ENCODE measurements at regions not wholly inside any gene's neighbourhood (a gene's known extent, or its start where the extent isn't known, plus 50 kb on each side); places are given as distances from the start of the nearest gene placed in this dataset.
"Not testable (repeated sequence)": the region's sequence is repeated elsewhere in the genome, so short reads cannot be mapped to it uniquely, and the experiment has no call there.

- not testable (repeated sequence) for H3K27ac Mint-ChIP-seq; H3K4me1 Mint-ChIP-seq; H3K27me3 Mint-ChIP-seq; H3K4me3 Mint-ChIP-seq; H3K36me3 Mint-ChIP-seq (ENCODE audit: low read depth); DNase-seq; ATAC-seq; H3K9me3 ChIP-seq (ENCODE audit: control insufficient read depth, low read length, poor library complexity, severe bottlenecking)
These were observed 61.0 kb downstream of the SPDYE17 start for GRCh38 chr7:76971201-76971600.

GRCh38 chr7:76969892-76970291 is 62.3 kb downstream of the SPDYE17 start:
- H3K36me3 Mint-ChIP-seq (ENCODE audit: low read depth); H3K27ac Mint-ChIP-seq; H3K27me3 Mint-ChIP-seq; H3K4me1 Mint-ChIP-seq; DNase-seq; H3K9me3 ChIP-seq (ENCODE audit: control insufficient read depth, low read length, poor library complexity, severe bottlenecking); H3K4me3 Mint-ChIP-seq; ATAC-seq: not testable (repeated sequence)

DNA sequence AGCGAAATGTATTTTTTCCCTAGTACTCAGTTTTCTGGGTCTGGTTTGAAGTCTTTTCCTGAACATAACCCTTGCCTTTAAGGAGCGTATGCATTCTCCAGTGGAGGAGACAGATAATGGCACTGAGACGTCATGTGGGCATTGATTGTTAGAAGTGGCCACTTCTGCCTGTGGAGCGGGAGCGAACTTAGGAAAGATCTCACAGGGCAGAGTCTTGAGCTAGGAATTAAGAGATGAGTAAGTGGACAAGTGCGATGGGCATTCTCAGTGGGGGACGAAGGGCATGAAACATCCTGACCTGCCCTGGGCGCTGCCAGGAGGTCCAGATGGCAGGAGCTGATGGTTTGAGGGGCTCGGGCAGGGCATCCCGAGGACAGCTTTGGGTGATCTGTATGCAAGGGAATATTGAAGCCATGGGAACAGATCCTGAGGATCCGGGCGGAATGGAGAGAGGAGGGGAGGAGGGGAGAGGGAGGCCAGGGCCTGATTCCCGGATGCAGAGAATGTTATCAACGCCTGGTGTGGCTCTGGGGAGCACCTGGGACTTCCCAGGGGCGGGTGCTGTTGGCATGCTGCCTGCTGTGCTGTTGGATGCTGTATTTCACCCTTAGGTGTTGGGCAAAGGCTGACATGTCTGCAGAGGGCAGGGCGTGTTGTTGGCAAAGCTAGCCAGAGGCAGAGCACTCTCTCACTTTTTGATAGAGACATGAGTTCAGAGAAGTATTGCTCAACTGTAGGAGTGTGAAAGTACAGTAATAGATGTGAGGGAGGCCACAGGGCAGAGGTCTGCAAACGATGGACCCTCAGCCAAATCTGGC is 66.2 kb downstream of the SPDYE17 start:
- H3K36me3 Mint-ChIP-seq (ENCODE audit: low read depth); H3K4me3 Mint-ChIP-seq; H3K27me3 Mint-ChIP-seq; H3K4me1 Mint-ChIP-seq; DNase-seq; ATAC-seq; H3K9me3 ChIP-seq (ENCODE audit: control insufficient read depth, low read length, poor library complexity, severe bottlenecking): not testable (repeated sequence)
- H3K27ac Mint-ChIP-seq, result peak overlapping the region; percentile 21

GRCh38 chr7:76964050-76964449 is 68.1 kb downstream of the SPDYE17 start:
- H3K36me3 Mint-ChIP-seq (ENCODE audit: low read depth); H3K9me3 ChIP-seq (ENCODE audit: control insufficient read depth, low read length, poor library complexity, severe bottlenecking); H3K27me3 Mint-ChIP-seq; H3K4me1 Mint-ChIP-seq; H3K4me3 Mint-ChIP-seq; DNase-seq; H3K27ac Mint-ChIP-seq; ATAC-seq: not testable (repeated sequence)

DNA sequence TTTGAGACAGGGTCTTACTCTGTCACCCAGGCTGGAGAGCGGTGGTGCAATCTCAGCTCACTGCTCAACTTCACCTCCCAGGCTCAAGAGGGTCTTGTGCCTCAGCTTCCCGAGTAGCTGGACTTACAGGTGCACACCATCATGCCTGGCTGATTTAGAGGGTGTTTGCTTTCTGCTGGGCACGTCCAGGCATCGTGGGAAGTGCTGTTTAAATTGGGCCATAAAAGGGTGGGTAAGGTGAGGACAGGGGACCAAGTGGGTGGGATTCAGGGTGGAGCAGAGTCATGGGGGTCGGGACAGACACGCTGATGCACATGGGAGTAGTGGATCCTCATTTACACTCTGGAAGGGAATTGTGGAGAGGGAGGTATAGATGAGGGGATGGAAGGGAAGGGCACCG is 69.1 kb downstream of the SPDYE17 start:
- not testable (repeated sequence) for H3K9me3 ChIP-seq (ENCODE audit: control insufficient read depth, low read length, poor library complexity, severe bottlenecking); H3K4me1 Mint-ChIP-seq; DNase-seq; H3K4me3 Mint-ChIP-seq; ATAC-seq; H3K27ac Mint-ChIP-seq; H3K36me3 Mint-ChIP-seq (ENCODE audit: low read depth); H3K27me3 Mint-ChIP-seq

DNA sequence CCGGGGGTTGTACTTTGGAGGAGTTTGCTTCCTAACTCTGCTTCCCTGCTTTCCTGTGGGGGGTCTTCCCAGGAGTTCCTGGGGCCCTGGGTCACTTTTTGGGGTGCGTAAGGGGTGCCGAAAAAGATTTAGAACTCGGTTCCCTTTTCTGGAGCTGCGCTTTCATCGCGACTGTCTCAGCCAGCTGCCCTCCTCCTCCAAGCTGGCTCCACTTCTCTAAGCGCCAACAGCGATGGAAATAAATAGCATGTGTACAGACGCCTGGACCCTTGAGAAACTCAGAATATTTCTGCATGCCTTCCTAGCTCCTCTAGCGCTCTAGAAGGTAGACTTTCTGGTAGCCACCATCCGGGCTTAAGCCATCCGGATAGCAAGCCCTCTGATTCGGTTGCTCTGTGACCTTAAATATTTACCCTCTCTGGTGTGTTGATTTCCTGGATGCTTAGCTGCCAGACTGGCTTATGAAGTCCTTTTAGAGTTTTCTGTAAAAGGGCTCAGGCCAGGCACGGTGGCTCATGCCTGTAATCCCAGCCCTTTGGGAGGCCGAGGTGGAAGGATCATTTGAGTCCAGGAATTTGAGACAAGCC is 71.7 kb downstream of the SPDYE17 start:
- not testable (repeated sequence) for ATAC-seq; H3K27me3 Mint-ChIP-seq; H3K4me1 Mint-ChIP-seq; H3K36me3 Mint-ChIP-seq (ENCODE audit: low read depth); H3K27ac Mint-ChIP-seq; H3K4me3 Mint-ChIP-seq; DNase-seq; H3K9me3 ChIP-seq (ENCODE audit: control insufficient read depth, low read length, poor library complexity, severe bottlenecking)

DNA sequence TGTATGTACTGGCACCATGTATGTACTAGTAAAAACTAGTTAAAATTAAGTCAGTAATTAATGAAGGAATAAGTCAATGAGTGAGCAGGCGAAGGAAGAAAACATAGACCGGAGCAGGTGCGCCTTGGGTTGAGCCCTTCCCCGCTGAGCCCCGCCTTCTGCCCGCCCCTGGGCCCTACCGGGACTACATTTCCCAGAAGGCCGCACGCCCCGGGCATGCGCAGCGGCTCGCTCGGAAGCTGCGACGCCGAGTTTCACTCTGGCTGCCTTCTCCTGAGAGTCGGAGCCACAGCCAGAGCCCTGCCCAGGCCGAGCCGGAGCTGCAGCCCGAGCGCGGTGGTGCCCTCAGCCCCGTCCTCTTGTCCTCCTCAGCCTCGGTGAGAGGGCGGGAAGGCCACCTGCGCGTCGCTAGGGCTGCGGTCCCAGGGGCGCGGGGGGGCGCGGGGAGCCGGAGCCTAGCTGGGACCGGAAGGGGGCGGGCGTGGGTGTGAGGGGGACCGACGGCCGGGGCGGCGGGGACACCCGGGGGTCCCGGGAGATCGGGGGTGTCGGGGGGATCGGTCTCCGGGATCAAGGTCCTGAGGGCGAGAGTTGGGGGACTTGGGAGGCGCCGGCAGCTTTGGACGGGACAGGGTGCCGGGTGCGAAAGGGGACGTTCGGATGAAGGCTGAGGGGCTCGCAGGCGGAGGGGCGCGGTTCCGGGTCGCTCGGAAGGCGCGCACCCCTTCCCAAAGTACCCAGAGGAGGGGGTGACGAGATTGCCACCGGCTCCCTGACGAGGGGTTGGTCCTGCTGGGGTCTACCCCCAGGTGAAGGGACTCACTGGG is 72.4 kb downstream of the SPDYE17 start:
- not testable (repeated sequence) for H3K27ac Mint-ChIP-seq; DNase-seq; H3K27me3 Mint-ChIP-seq; H3K9me3 ChIP-seq (ENCODE audit: control insufficient read depth, low read length, poor library complexity, severe bottlenecking); H3K4me3 Mint-ChIP-seq; H3K4me1 Mint-ChIP-seq; H3K36me3 Mint-ChIP-seq (ENCODE audit: low read depth)
- peak; percentile 99 for ATAC-seq

DNA sequence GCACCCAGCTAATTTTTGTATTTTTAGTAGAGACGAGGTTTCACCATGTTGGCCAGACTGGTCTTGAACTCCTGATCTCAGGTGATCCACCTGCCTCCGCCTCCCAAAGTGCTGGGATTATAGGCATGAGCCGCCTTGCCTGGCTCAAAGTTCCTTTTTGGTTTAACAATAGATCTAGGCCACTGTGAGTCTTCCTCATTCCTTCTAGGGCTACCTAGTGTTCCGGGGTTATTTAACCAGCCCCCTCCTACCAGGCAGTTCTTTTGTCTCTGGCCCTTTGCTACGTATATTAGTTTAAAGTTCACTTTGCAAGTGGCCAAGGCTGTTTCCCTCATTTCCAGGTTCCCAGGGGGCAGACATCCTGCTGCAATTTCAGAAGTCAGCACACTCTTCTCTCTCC is 75.6 kb downstream of the SPDYE17 start:
- H3K27ac Mint-ChIP-seq; H3K36me3 Mint-ChIP-seq (ENCODE audit: low read depth); H3K4me1 Mint-ChIP-seq; DNase-seq; H3K9me3 ChIP-seq (ENCODE audit: control insufficient read depth, low read length, poor library complexity, severe bottlenecking); H3K4me3 Mint-ChIP-seq; ATAC-seq; H3K27me3 Mint-ChIP-seq: not testable (repeated sequence)

DNA sequence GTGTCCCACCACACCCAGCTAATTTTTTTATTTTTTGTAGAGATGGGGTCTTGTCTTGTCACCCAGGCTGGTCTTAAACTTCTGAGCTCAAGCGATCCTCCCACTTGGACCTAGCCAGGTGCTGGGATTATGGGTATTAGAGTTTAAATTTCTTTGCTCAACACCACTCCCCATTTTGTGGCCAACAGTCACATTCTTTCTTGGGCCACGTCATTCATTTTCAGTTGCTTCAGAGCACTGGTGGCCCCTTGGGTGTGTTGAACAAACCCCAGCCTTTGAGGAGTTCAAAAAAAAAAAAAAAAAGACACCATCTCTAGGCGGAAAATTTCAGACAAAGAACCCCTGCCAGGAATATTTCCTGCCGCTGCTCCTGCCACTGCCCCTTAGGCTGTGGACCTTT is 77.0 kb downstream of the SPDYE17 start:
- not testable (repeated sequence) for H3K27me3 Mint-ChIP-seq; H3K36me3 Mint-ChIP-seq (ENCODE audit: low read depth); DNase-seq; H3K4me3 Mint-ChIP-seq; ATAC-seq; H3K9me3 ChIP-seq (ENCODE audit: control insufficient read depth, low read length, poor library complexity, severe bottlenecking); H3K4me1 Mint-ChIP-seq; H3K27ac Mint-ChIP-seq

DNA sequence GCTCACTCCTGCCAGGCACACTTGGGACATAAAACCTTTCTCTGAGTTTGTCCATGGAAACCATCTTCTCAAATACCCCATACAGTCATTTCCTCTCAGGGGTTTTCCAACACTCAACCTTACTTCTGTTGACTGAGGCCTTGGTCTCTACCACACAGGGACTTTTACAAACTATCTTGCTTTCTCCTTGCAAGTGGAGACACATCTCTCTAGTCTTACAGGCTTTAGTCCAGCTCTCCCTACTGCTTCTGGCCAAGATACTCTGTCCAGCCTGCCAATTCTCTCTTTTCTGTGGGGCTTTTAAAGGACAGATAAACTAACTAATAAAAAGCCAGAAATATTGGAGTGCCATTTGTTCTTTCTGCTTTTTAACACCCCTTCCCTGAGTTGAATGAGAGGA is 87.6 kb downstream of the SPDYE17 start:
- H3K9me3 ChIP-seq (ENCODE audit: control insufficient read depth, low read length, poor library complexity, severe bottlenecking); H3K4me3 Mint-ChIP-seq; DNase-seq; H3K36me3 Mint-ChIP-seq (ENCODE audit: low read depth); H3K4me1 Mint-ChIP-seq; H3K27me3 Mint-ChIP-seq; H3K27ac Mint-ChIP-seq: not testable (repeated sequence)
- ATAC-seq, result peak; percentile 64

GRCh38 chr7:76941809-76942765 is 90.1 kb downstream of the SPDYE17 start:
- ATAC-seq; H3K4me3 Mint-ChIP-seq; H3K4me1 Mint-ChIP-seq; DNase-seq; H3K36me3 Mint-ChIP-seq (ENCODE audit: low read depth); H3K27ac Mint-ChIP-seq; H3K9me3 ChIP-seq (ENCODE audit: control insufficient read depth, low read length, poor library complexity, severe bottlenecking): not testable (repeated sequence)
- peaks cover 15% of the 10 kb centered on the region for H3K27me3 Mint-ChIP-seq

- ATAC-seq; H3K9me3 ChIP-seq (ENCODE audit: control insufficient read depth, low read length, poor library complexity, severe bottlenecking); H3K36me3 Mint-ChIP-seq (ENCODE audit: low read depth); H3K27ac Mint-ChIP-seq; H3K4me1 Mint-ChIP-seq; H3K4me3 Mint-ChIP-seq; DNase-seq: not testable (repeated sequence)
- H3K27me3 Mint-ChIP-seq, result peaks cover 34% of the 10 kb centered on the region
These were observed 94.4 kb downstream of the SPDYE17 start for GRCh38 chr7:76937781-76938180.

DNA sequence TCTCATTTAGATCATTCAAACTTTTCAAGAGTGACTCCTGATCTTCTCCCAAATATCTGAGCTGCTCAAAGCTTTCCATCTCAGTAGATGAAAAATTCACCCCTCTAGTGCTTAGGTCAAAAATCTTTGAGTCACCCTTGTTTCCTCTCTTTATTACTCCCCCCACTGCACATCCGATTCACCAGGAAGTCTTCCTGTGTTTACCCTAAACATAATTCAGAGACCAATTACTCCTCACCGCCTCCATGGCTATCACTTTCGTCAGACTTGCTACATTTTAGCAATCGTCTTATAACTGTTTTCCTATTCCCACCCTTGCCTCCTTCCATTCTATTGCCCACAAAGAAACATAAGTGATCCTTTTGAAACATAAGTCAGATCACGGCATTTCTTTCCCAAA is 94.8 kb downstream of the SPDYE17 start:
- not testable (repeated sequence) for H3K27ac Mint-ChIP-seq; H3K36me3 Mint-ChIP-seq (ENCODE audit: low read depth); DNase-seq; ATAC-seq; H3K4me3 Mint-ChIP-seq; H3K4me1 Mint-ChIP-seq; H3K9me3 ChIP-seq (ENCODE audit: control insufficient read depth, low read length, poor library complexity, severe bottlenecking)
- H3K27me3 Mint-ChIP-seq, result peaks cover 35% of the 10 kb centered on the region
